Stimulated activated CD8-positive, alpha-beta memory T cell treated with anti-CD3 and anti-CD28 coated beads, Interleukin-15, amount 100 ng/mL, for 48 hours (primary cell): ENCODE measurements at regions not wholly inside any gene's neighbourhood (a gene's known extent, or its start where the extent isn't known, plus 50 kb on each side); places are given as distances from the start of the nearest gene placed in this dataset.
"Not testable (repeated sequence)": the region's sequence is repeated elsewhere in the genome, so short reads cannot be mapped to it uniquely, and the experiment has no call there.

Source experiments
- DNase-seq, 2 donors: peaks; one replicate each; pipeline ENCODE4 v3.0.0-alpha.2; 2020; ENCODE audit warnings: low read depth in 2 of 2

DNA sequence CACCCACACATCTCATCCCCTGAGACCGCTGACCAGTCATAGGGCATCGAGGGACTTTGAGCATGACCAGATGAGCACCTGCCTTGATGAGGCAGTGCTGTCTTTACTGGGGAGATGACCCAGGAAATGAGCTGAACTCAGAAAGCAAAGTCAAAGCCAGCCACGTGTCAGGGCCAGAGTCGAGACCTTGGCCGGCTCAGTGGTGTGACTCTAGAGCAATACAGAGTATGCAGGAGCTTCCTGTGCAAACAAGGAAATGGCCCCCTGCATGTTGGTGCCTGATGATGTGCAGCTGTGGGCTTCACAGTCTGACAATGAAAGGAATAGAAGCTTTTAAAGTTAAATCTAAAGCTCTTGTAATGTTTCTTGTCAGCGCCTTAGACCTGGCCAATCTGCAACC is 332.9 kb downstream of the PCNX1 start:
- no peak for DNase-seq

DNA sequence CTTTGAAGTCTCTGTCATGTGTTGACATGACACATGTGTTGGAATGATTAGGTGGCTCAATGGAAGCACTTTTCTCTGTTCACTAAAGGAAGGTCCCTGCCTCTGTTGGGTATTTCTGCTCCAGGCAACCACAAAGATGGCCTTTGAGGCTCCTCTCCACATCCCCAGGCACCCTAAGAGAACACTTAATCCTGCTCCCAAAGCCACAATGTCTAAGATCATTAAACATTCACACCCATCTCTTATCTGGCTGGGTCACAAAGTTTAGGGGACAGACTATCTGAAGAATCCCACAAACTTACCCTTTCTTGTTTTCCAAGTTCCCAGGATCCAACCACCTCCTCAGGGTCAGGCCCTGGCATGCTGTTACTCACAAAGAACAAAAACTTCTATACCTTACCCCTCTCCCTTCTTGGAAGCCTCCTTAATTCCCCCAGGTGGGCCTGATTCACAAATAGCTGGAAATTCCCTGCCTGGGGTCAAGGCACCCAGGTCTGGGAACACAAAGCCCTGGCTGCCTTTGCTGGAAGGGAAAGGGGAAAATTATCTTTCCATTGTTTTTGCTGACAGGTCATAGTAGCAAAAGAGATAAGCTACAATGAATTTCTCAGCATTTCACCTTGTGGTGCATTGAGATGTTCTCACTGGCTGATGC is 333.7 kb downstream of the PCNX1 start:
- DNase-seq, result no peak

DNA sequence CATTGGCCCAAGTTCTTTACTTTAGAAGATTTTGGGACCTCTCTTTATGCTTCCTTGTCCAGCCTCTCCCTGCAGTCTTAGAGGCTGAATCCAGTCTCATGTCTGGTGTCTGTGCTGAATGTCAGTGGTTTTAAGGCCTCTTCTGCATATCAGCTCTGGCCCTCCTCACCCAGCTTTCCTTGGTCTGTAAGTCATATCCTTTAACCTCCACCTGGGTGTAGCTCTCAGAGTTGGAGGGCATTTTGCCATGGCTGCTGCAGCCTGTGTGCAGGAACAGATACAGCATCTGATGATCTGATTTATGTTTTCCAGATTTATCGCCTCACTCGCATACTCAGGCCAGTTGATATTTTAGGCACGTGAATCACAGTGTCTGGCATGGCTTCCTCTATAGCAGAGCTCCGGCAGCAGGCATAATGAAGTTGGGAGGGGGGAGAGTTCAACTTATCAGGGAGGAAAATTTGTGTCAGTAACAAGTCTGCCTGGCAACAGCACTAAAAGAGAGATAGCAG is 335.0 kb downstream of the PCNX1 start:
- no peak for DNase-seq

DNA sequence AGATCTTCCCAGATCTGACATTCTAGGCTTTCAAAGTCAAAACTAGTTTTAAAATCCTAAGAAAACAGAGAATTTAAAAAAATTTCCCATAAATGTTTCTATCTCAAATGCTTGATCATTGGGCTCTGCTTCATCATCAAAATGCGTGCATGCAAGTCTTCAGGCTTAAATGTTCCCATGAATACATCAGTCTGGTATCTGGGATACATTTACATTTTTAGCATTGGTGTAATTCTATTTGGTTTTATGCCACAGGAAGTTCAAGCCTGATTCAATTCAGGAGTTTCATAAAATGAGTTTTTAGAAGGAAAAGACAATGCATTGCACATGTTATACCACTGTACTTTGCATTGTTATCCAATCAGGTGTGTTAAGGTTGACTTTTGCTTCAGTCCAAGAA is 336.4 kb downstream of the PCNX1 start:
- DNase-seq, result no peak

DNA sequence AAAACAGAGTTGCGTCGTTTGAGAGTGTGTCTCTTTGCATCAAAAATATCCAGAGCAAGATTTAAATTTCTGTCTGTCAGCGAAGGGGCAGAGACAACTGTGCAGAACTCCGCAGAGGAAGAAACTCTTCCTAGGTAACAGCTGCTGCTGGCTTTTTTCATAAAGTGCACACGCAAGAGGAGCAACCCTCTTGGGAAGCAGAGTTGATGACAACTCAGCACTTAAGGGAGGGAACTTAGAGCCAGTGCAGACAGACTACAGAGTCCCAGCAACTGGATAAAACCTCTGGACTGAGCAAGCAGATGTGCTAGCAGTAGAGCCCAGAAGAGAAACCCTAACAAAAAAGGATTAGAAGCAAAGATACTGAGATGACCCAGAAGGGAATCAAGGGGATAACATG is 337.1 kb downstream of the PCNX1 start:
- no peak for DNase-seq

DNA sequence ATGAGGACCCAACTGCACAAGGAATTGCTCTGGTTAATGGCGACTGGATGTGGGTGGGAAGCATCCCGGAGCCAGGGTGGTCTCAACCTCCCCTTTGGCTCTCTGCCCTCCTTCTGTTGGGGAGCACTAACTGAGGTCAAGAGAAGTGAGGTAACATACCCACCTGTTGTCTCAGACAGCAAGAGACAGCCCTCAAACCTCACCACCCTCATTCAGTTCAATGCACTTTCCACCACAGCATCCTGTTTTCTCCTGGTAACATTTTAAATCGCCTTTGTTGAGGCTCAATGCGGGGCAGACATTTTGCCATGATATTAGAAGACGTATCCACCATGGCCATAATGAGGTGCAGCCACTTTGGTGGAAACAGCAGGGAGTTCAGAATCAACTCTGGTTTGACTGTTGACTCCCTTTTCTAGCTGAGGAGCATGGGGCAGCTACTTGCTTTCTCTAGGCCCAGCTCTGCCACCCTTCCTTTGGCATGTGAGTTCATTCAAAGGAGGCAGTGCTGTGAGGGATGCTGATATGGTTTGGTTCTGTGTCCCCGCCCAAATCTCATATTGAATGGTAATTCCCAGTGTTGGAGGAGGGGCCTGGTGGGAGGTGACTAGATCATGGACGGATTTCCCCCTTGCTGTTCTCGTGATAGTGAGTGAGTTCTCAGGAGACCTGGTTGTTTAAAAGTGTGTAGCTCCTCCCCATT is 338.6 kb downstream of the PCNX1 start:
- DNase-seq, result no peak

DNA sequence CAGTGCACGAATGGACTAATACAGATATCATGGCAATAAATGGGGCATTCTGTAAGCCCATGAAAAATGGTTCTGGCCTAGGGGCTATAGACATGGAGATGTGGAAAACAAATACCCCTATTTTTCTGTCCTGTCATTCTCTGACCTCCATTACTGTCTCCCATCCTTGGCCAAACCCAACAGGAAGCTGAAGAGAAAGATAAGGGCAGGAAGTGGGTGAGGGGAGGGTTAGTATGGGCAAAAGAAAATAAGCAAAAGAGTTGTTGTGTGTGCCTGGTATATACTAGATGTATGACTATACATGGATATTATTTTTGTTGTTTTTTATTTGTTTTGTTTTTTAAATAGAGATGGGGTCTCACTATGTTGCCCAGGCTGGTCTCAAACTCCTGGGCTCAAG is 339.3 kb downstream of the PCNX1 start:
- DNase-seq, result no peak

DNA sequence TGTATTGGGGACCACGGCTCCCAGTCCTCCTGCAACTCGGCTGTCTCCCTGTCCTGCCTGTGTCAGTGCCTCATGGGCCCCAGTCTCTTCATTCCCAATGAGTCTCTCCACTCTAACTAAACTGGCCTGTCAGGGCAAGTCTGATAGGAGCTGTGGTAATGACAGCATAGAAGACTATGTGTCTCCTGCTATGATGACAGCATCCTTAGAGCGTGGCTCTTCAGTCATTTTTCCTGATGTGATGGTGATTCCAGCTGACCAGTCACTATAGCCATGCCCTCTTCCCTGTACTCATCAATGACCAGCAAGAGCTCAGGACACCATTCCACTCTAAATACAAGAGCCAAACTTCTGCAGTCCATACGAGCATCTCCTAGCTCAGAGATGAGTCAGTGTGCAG is 339.8 kb downstream of the PCNX1 start:
- DNase-seq, result no peak

DNA sequence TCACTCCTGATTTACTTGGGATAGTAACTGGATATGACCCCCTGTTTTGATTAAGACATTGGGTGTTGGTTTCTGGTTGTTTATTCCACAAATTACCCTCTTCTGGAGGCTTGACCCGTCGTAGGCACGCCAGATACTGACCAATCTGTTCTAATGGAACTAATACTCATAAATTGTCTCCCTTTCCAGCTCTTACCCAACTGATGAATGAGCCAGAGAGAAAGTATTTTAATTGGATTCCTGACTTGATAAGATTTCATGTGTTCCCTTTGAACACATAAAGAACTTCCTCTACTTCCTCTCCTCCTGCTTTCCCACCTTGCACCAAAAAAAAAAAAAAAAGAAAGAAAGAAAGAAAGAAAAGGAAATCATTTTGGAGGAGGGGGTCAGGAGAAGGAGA is 340.9 kb downstream of the PCNX1 start:
- DNase-seq, result no peak

DNA sequence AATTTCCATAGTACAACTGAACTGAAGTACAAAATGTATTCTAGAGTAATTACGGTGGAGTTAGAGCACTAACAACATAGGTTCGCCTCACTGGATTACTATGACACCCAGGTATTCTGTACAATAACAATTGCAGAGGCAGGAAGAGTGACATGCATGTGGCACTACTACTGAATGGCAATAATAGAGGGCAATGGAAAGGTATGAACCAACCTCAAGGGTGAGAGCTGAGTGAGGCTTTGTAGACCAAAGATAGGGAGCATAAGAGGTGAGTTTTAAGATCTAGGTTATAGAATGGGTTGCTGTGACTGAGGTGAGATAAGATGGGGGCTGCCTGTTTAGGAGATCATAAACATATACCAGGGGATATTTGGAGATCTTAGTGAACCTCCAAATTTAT is 343.1 kb downstream of the PCNX1 start:
- no peak for DNase-seq

DNA sequence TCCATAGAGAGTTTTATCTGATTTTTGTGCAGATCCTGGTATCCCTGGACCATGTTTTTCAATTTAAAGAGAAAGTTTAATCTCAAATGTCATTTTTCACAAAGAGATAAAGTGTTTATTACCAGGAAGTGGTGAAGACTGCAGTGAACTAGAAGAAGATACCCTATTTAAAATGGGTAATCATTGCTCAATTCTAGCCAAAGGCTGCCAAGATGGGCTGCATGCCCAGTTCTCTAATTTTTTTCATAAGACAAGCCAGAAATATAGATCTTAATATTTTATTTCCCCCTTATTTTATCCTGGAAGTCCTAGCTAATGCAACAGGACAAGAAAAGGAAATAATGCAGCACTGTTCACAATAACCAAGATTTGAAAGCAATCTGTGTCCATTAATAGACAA is 343.5 kb downstream of the PCNX1 start:
- no peak for DNase-seq

DNA sequence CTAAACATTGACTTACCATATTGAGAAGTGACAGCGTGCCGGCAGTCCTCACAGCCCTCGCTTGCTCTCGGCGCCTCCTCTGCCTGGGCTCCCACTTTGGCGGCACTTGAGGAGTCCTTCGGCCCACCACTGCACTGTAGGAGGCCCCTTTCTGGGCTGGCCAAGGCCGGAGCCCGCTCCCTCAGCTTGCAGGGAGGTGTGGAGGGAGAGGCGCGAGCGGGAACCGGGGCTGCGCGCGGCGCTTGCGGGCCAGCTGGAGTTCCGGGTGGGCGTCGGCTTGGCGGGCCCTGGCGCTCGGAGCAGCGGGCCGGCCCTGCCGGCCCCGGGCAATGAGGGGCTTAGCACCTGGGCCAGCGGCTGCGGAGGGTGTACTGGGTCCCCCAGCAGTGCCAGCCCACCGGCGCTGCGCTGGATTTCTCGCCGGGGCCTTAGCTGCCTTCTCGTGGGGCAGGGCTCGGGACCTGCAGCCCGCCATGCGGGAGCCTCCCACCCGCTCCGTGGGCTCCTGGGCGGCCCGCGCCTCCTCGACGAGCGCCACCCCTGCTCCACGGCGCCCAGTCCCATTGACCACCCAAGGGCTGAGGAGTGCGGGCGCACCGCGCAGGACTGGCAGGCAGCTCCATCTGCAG is 346.9 kb downstream of the PCNX1 start:
- not testable (repeated sequence) for DNase-seq

DNA sequence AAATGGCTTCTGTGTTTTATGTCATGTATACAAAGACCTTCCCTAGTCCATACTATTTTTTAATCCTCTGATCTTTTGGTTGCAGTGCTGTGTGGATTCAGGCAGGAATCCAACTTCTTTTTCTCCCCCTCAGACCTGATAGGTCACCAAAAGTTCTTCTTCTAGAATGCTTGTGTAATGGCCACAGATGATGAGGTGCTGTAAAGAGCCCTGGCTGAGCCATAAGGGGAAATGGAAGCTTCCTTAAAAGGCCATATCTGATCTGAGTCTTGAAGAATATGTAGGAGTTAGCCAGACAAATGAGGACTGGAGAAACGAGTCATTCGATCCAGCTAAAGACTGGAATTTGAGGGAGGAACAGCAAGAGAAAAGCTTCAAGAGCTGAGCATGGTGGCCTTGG is 353.9 kb downstream of the PCNX1 start:
- DNase-seq, result no peak

DNA sequence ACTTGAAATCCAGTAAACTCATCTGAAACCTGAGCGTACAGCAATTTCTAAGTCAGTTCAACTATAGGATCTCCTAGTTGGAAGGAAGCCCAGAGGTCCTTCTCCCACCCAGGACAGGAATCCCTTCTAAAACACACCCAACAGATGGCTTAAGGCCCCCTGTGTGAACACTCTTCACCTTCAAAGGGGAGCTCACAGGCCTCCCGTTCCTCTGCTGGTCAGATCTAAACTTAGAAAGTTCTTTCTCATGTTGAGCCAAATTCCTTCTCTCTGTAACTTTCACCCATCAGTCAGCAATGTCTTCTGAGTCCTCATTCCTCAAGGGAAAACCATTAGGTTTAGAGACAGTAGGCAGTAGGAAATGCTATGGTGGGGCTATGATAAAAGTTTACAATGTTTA is 355.2 kb downstream of the PCNX1 start:
- DNase-seq, result no peak

DNA sequence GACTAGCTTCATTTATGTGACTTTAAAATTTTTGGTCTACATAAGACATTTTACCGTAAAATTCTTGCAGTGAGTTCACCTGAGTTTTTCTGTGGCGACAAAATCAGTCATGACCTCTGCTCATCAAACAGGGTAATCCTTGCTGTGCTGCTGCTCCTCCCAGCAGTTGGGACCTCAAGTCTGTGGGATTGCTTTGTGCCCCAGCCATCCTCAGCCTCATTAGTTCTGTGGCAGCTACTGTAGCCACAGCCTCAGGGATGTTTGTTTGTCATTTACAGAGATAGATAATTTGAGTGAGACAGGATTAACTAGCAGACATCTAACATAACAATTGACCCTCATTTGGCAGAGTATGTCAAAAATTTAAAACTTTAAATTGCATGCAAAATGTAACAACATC is 357.0 kb downstream of the PCNX1 start:
- no peak for DNase-seq

DNA sequence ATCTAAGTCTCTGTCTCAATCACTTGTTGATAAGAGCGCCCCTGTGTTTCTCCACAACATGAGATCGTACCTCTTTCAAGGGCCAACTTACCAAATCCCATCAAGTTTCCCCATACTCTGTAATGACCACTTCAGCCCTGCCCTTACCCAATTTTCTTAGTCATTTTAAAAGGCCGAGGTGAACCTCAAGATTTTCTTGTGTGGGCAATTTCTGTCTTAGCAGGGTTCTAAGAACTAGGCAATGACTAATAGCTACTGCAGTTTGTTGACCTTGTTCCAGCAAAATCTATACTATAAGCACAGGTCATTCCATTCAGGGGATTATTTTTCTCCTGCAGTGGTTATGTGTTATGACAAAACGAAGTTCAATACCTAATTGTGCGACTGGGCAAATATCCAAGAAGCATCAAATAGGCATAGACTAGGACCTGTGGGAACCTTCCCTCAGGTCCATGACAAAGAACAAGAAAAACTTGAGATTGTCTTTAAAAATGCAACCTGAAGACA is 359.8 kb downstream of the PCNX1 start:
- peak in 1 of 2 donors; percentile 16 for DNase-seq

DNA sequence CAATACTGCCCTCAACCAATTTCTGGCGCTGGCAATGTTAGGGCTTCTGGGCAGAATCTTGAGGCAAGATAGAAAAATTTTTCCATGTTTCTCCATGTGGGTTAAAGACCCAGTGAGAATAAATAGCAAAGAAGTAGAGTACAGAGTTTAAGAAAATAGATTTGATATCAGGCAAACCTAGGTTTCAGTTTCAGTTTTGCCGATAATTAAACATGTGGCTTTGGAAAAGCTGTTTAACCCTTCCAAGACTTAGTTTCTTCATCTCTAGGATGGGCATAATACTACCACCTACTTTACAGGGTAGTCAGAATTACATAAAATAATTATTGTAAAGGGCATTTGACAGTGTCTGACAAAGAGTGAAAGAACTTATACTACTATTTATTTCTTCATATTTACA is 360.4 kb downstream of the PCNX1 start:
- DNase-seq, result no peak

DNA sequence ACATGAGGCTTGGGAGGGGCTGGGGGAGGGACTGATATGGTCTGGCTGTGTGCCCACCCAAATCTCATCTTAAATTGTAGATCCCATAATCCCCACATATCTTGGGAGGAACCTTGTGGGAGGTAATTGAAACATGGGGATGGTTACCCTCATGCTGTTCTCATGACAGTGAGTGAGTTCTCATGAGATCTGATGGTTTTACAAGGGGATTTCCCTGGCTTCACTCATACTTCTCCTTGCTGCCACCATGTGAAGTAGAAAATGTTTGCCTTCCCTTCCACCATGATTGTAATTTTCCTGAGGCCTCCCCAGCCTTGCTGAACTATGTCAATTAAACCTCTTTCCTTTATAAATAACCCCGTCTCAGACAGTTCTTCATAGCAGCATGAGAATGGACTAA is 362.9 kb downstream of the PCNX1 start:
- no peak for DNase-seq

DNA sequence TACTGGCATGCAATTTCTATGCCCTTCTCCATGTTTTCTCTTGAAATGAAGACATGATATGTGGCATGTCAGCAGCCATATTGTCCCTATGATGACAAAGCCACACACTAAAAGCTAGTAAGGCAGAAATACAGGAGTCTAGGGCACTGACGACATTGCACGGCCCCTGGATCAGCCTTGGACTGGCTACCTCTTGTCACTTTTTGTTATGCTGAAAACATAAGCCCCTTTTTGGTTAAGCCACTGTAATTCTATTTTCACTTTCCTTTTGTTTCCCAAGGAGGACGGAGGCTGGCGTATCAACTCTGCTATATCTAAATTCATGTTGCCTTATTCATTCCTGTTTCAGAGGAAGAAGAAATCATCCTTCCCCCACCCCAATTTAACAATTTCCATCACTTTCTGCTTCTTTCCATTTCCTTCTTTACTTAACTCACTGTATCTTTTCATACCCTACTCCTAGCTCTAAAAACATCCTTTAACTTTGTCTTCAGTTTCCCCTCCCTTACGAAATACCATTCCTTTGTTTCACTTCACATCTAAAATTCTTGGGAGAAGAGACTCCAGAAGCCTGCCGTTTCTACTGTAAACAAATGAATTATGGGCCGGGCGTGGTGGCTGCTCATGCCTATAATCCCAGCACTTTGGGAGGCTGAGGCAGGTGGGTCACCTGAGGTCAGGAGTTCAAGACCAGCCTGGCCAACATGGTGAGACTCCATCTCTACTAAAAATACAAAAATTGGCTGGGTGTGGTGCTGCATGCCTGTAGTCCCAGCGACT is 364.1 kb downstream of the PCNX1 start:
- DNase-seq, result no peak

DNA sequence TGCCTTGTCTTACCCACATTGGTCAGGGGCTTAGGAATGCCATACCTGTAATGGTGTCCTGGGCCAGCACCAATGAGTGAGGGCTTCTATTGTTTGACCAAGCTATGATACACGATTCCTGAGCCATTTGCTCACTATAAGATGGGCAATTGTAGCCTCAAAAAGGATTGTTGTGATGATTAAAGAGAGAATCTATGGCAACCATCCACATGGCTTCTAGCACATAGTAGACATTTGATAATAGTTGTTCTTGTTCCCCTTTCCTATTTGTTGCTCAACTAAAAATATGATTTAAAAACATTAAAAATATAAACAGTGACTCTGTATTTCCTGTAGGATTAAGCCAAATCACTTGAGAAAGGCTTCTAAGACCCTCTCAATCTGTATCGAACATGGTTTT is 366.1 kb downstream of the PCNX1 start:
- DNase-seq, result no peak

DNA sequence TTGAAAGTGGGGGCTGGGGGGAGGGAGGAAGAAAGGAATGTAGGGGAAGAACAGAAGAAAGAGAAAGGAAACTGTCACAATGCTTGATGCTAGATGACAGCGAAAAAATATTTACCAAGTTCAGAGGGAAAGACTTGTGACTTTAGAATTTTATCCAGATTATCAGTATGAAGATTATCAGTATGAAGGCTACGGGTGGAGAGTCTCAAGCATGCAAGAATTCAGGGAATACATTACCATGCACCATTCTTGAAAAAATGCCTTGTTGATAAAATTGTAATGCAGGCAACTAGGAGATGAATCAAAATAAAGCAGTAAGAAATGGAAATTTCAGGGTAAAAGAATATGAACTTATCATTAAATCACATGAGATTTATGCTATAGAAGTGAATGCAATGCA is 376.8 kb downstream of the PCNX1 start:
- no peak for DNase-seq

DNA sequence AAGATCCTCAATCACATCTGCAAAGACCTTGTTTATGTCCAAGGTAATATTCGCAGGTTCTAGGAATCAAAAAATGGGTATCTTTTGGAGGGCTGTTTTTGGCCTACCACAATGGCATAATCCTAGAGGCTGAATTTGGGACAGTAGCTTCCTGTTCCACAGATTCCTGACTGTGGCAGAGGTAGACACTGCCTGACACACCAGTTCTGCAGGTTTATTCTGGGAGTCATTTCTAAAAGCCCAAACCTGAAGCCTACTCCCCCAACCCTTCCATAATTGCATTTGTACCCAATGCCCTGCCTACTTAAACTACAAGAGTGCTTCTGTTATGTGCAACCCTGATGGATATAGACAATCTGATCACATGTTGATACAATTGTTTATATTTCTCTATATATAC is 378.9 kb downstream of the PCNX1 start:
- DNase-seq, result no peak
